PC-3 (cell line): ENCODE measurements at regions not wholly inside any gene's neighbourhood (a gene's known extent, or its start where the extent isn't known, plus 50 kb on each side); places are given as distances from the start of the nearest gene placed in this dataset.

Experiments used
- ATAC-seq: fragments of 200-7000 bp; cut with Tn5 transposase; 2 replicates; pipeline ENCODE4 v1.9.1; 2020; ENCODE audit warnings: mild to moderate bottlenecking, moderate library complexity
- BruUV-seq: library from RNA; stranded (reverse); fragments of 400-500 nt; replicated peaks from 2 replicates; lab custom pipeline; 2021; lab: Mats Ljungman, UMichigan
- CTCF ChIA-PET: fragments of 300-600 bp; sonication (Branson Sonifier 250); formaldehyde crosslinking; loops from one replicate; lab custom pipeline; 2022; ENCODE audit warnings: antibody characterized with exemption; lab: Charles Lee
- POLR2A ChIA-PET: fragments of 300-600 bp; sonication (Branson Sonifier 250); formaldehyde crosslinking; loops from one replicate; lab custom pipeline; 2022; ENCODE audit warnings: antibody characterized with exemption; ENCODE audit not compliant: unreplicated experiment; lab: Charles Lee
- DNase-seq: peaks from one replicate; pipeline ENCODE4 v3.0.0-alpha.2; 2015
- H2AFZ ChIP-seq: fragments of 300-600 bp; sonication (generic); 2 replicates; pipeline ENCODE4 v1.6.0; 2016; ENCODE audit warnings: antibody characterized with exemption, low read length
- H3F3A ChIP-seq: fragments of 300-600 bp; sonication (generic); one replicate; pipeline ENCODE4 v1.6.0; 2017; ENCODE audit warnings: antibody characterized with exemption, low read length, control low read depth, mild to moderate bottlenecking; ENCODE audit not compliant: unreplicated experiment
- H3K27ac ChIP-seq: fragments of 300-600 bp; sonication (generic); 2 replicates; pipeline ENCODE4 v1.5.1; 2016; ENCODE audit warnings: mild to moderate bottlenecking, low read length
- H3K27me3 ChIP-seq: fragments of 300-600 bp; sonication (generic); 2 replicates; pipeline ENCODE4 v1.6.1; 2016; ENCODE audit warnings: low read length, mixed read lengths
- H3K36me3 ChIP-seq: fragments of 300-600 bp; sonication (generic); 2 replicates; pipeline ENCODE4 v1.6.1; 2016; ENCODE audit warnings: low read depth, mixed run types, low read length, mixed read lengths
- H3K4me1 ChIP-seq: fragments of 300-600 bp; sonication (generic); 2 replicates; pipeline ENCODE4 v1.5.1; 2016; ENCODE audit warnings: low read length; ENCODE audit not compliant: insufficient read depth
- H3K4me2 ChIP-seq: fragments of 300-600 bp; sonication (generic); 2 replicates; pipeline ENCODE4 v1.6.0; 2016; ENCODE audit warnings: low read length
- H3K4me3 ChIP-seq: fragments of 300-600 bp; sonication (generic); 2 replicates; pipeline ENCODE4 v1.5.1; 2016; ENCODE audit warnings: mild to moderate bottlenecking, low read length, mixed read lengths
- H3K79me2 ChIP-seq: fragments of 300-600 bp; sonication (generic); 2 replicates; pipeline ENCODE4 v1.6.1; 2017; ENCODE audit warnings: low read length, mixed read lengths
- H3K9ac ChIP-seq: fragments of 300-600 bp; sonication (generic); 2 replicates; pipeline ENCODE4 v1.6.0; 2016; ENCODE audit warnings: mild to moderate bottlenecking, low read length
- H3K9me2 ChIP-seq: fragments of 300-600 bp; sonication (generic); replicated peaks from 2 replicates; pipeline ENCODE4 v1.6.1; 2016; ENCODE audit warnings: mixed run types, low read length, mixed read lengths
- H3K9me3 ChIP-seq: fragments of 300-600 bp; sonication (generic); 2 replicates; pipeline ENCODE4 v1.6.1; 2016; ENCODE audit warnings: low read length, mixed read lengths
- H4K20me1 ChIP-seq: fragments of 300-600 bp; sonication (generic); 2 replicates; pipeline ENCODE4 v1.6.1; 2016; ENCODE audit warnings: low read length, mixed read lengths
- EZH2 ChIP-seq: fragments of 300-600 bp; sonication (generic); IDR thresholded peaks from one replicate; pipeline ENCODE4 v1.6.1; 2017; ENCODE audit warnings: antibody characterized with exemption, mild to moderate bottlenecking, low read length; ENCODE audit not compliant: unreplicated experiment
- EZH2phosphoT487 ChIP-seq: fragments of 300-600 bp; sonication (generic); IDR thresholded peaks from 2 replicates; pipeline ENCODE4 v1.6.1; 2018; ENCODE audit warnings: mild to moderate bottlenecking, antibody characterized with exemption, low read length, borderline replicate concordance
- intact Hi-C: fragments of 100-400 bp; cut with micrococcal nuclease; formaldehyde crosslinking; loops from 2 replicates; pipeline ENCODE4 v1.9.0; 2023
- TF ChIP-seq, protein P1 (sequence below): fragments of 300-600 bp; sonication (generic); conservative IDR thresholded peaks from 2 replicates; pipeline ENCODE4 v1.5.1; 2017; ENCODE audit warnings: antibody characterized with exemption, low read depth, mild to moderate bottlenecking, low read length

- no peak for DNase-seq
- CTCF ChIA-PET: no interaction called here
Measured at GRCh38 chr7:19972876-19973275, 199.5 kb upstream of the TMEM196 start.

GRCh38 chr7:19971956-19972355 lies 198.5 kb upstream of the TMEM196 start:
- Histone ChIP-seq H3K36me3 (no peaks in the 10 kb centered on the region), H3K4me1 (peaks cover 23% of the 10 kb centered on the region), H3K4me3 (no peak overlapping the region), H3F3A (no peaks in the 10 kb centered on the region), H3K27me3 (no peaks in the 10 kb centered on the region), H3K4me2 (no peak overlapping the region), H4K20me1 (no peaks in the 10 kb centered on the region), H3K79me2 (no peaks in the 10 kb centered on the region), H3K9ac (no peak overlapping the region), H3K27ac (no peak overlapping the region), H3K9me2 (no peaks in the 10 kb centered on the region), H2AFZ (no peak overlapping the region), H3K9me3 (no peaks in the 10 kb centered on the region)
- ChIA-PET POLR2A (no interaction called here), CTCF (no interaction called here)
- no peak for ATAC-seq
- TF ChIP-seq, protein P1, sequence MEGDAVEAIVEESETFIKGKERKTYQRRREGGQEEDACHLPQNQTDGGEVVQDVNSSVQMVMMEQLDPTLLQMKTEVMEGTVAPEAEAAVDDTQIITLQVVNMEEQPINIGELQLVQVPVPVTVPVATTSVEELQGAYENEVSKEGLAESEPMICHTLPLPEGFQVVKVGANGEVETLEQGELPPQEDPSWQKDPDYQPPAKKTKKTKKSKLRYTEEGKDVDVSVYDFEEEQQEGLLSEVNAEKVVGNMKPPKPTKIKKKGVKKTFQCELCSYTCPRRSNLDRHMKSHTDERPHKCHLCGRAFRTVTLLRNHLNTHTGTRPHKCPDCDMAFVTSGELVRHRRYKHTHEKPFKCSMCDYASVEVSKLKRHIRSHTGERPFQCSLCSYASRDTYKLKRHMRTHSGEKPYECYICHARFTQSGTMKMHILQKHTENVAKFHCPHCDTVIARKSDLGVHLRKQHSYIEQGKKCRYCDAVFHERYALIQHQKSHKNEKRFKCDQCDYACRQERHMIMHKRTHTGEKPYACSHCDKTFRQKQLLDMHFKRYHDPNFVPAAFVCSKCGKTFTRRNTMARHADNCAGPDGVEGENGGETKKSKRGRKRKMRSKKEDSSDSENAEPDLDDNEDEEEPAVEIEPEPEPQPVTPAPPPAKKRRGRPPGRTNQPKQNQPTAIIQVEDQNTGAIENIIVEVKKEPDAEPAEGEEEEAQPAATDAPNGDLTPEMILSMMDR: no peak
- TF ChIP-seq EZH2phosphoT487: no peak
- no peak for TF ChIP-seq EZH2
- BruUV-seq: no TSS peak
- no peak for DNase-seq
- intact Hi-C loops: no loop called here

More at GRCh38 chr7:19972876-19973275, 199.5 kb upstream of the TMEM196 start:
- no peak overlapping the region for H3K4me2 ChIP-seq
- H2AFZ ChIP-seq: no peak overlapping the region
- peaks cover 23% of the 10 kb centered on the region for H3K4me1 ChIP-seq
- no peaks in the 10 kb centered on the region for H3K79me2 ChIP-seq
- intact Hi-C loops: no loop called here
- no peak overlapping the region for H3K9ac ChIP-seq
- no peak overlapping the region for H3K4me3 ChIP-seq
- POLR2A ChIA-PET: interaction anchor here (0.7 kb wide), 1 partner anchor 357 kb away, joined by 3 read pairs; no protein-coding TSS in a partner anchor
- H3K27me3 ChIP-seq: no peaks in the 10 kb centered on the region
- no peaks in the 10 kb centered on the region for H3F3A ChIP-seq
- no peaks in the 10 kb centered on the region for H3K9me3 ChIP-seq
- H3K27ac ChIP-seq: no peak overlapping the region
- no peak for ATAC-seq
- no peaks in the 10 kb centered on the region for H4K20me1 ChIP-seq
- no peaks in the 10 kb centered on the region for H3K9me2 ChIP-seq
- no peaks in the 10 kb centered on the region for H3K36me3 ChIP-seq
- TF ChIP-seq, protein P1: no peak
- TF ChIP-seq EZH2 (no peak), EZH2phosphoT487 (no peak)
- BruUV-seq: no TSS peak

DNA sequence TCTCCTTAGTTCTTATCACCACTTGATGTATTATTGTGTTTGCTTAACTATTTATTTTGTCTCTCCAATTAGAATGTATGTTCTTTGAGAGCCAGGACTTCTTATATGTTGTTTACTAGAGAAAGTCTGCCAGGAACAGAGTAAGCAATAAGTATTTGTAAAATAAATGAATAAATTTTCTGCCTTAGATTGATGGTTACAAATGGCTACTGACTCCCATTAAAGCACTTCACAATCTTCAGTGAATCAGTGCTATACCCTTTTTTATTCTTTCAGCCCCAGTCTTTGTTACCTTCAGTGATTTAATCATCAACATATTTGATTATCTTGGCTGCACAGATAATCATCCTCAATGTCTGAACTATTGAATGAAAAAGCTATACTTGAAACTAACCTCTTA lies 197.1 kb upstream of the TMEM196 start:
- Histone ChIP-seq H3K36me3 (no peaks in the 10 kb centered on the region), H3K9ac (no peak overlapping the region), H3K9me2 (no peaks in the 10 kb centered on the region), H3K27me3 (no peaks in the 10 kb centered on the region), H2AFZ (peak overlapping the region; percentile 35), H4K20me1 (no peaks in the 10 kb centered on the region), H3K9me3 (no peaks in the 10 kb centered on the region), H3K4me3 (peak overlapping the region; percentile 36; the same call in 1 of the 2 replicates), H3K4me2 (peak overlapping the region; percentile 70), H3K27ac (peak overlapping the region; percentile 57), H3F3A (no peaks in the 10 kb centered on the region), H3K4me1 (peaks cover 23% of the 10 kb centered on the region), H3K79me2 (no peaks in the 10 kb centered on the region)
- ATAC-seq: peak; percentile 13
- intact Hi-C loops: no loop called here
- DNase-seq: no peak
- TF ChIP-seq, protein P1: no peak
- no peak for TF ChIP-seq EZH2
- TF ChIP-seq EZH2phosphoT487: no peak
- TSS peak; percentile 78 for BruUV-seq
- POLR2A ChIA-PET: interaction anchor here (0.6 kb wide), 1 partner anchor 44 kb away, joined by 4 read pairs; no protein-coding TSS in a partner anchor
- CTCF ChIA-PET: interaction anchor here (0.5 kb wide), 1 partner anchor 12 kb away, joined by 5 read pairs; no protein-coding TSS in a partner anchor
